Nephron progenitor cell (in vitro differentiated cells): ENCODE measurements at regions not wholly inside any gene's neighbourhood (a gene's known extent, or its start where the extent isn't known, plus 50 kb on each side); places are given as distances from the start of the nearest gene placed in this dataset.
"Not testable (repeated sequence)": the region's sequence is repeated elsewhere in the genome, so short reads cannot be mapped to it uniquely, and the experiment has no call there.

Source experiments
- DNase-seq: peaks from one replicate; pipeline ENCODE4 v3.0.0; 2021
- H3K27ac Mint-ChIP-seq: 2 replicates; pipeline ENCODE4 v1.8.0; 2021; ENCODE audit warnings: mild to moderate bottlenecking, moderate library complexity, mixed read lengths
- H3K27me3 Mint-ChIP-seq: 2 replicates; pipeline ENCODE4 v1.8.0; 2021; ENCODE audit warnings: mild to moderate bottlenecking, low read depth, mixed read lengths; ENCODE audit not compliant: poor library complexity
- H3K36me3 Mint-ChIP-seq: 2 replicates; pipeline ENCODE4 v1.8.0; 2021; ENCODE audit warnings: low read depth, mixed read lengths
- H3K4me1 Mint-ChIP-seq: 2 replicates; pipeline ENCODE4 v1.8.0; 2021; ENCODE audit warnings: mixed read lengths
- H3K4me3 Mint-ChIP-seq: 2 replicates; pipeline ENCODE4 v1.8.0; 2021; ENCODE audit warnings: mild to moderate bottlenecking, moderate library complexity, mixed read lengths
- H3K9me3 Mint-ChIP-seq: 2 replicates; pipeline ENCODE4 v1.8.0; 2021; ENCODE audit warnings: mild to moderate bottlenecking, moderate library complexity, mixed read lengths
- TF ChIP-seq, protein P1 (sequence below): fragments of 200-600 bp; sonication (generic); IDR thresholded peaks from 2 replicates; pipeline ENCODE4 v1.5.0; 2021; ENCODE audit warnings: antibody characterized with exemption

- peak; percentile 72 for DNase-seq
- Mint-ChIP-seq H3K27ac (no peak overlapping the region), H3K36me3 (no peaks in the 10 kb centered on the region), H3K9me3 (no peaks in the 10 kb centered on the region), H3K4me3 (peak overlapping the region; percentile 79), H3K27me3 (peaks cover 10% of the 10 kb centered on the region), H3K4me1 (peaks cover 70% of the 10 kb centered on the region)
- TF ChIP-seq, protein P1, sequence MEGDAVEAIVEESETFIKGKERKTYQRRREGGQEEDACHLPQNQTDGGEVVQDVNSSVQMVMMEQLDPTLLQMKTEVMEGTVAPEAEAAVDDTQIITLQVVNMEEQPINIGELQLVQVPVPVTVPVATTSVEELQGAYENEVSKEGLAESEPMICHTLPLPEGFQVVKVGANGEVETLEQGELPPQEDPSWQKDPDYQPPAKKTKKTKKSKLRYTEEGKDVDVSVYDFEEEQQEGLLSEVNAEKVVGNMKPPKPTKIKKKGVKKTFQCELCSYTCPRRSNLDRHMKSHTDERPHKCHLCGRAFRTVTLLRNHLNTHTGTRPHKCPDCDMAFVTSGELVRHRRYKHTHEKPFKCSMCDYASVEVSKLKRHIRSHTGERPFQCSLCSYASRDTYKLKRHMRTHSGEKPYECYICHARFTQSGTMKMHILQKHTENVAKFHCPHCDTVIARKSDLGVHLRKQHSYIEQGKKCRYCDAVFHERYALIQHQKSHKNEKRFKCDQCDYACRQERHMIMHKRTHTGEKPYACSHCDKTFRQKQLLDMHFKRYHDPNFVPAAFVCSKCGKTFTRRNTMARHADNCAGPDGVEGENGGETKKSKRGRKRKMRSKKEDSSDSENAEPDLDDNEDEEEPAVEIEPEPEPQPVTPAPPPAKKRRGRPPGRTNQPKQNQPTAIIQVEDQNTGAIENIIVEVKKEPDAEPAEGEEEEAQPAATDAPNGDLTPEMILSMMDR, result no peak
Measured at GRCh38 chr18:10131460-10132395, 217.9 kb downstream of the VAPA start.

- H3K36me3 Mint-ChIP-seq, result no peaks in the 10 kb centered on the region
- DNase-seq, result no peak
- no peak overlapping the region for H3K27ac Mint-ChIP-seq
Measured at GRCh38 chr18:10133516-10133915, 219.7 kb downstream of the VAPA start.

DNA sequence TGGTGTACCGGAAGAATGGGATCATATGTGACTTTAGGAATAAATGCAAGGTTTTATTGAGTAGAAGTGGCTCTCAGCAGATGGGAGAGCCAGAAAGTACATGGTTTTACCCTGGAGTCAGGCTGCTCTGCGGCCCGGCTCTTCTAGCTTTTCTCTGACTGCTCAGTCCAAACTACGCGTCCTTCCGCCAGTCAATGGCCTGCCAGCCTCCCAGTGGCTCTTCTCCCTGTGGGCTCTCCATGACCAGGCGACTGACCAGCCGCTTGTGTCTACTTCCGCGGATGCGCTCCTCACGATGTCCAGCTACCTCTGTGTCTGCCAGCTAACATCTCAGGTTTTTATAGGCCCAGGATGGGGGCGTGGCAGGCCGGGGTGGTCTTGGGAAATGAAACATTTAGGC lies 220.4 kb downstream of the VAPA start:
- peak overlapping the region; percentile 2 for H3K27ac Mint-ChIP-seq
- H3K36me3 Mint-ChIP-seq, result no peaks in the 10 kb centered on the region
- H3K4me3 Mint-ChIP-seq, result no peak overlapping the region
- no peak for DNase-seq
- H3K27me3 Mint-ChIP-seq, result peaks cover 5% of the 10 kb centered on the region
- H3K4me1 Mint-ChIP-seq, result peaks cover 66% of the 10 kb centered on the region
- H3K9me3 Mint-ChIP-seq, result no peaks in the 10 kb centered on the region
- TF ChIP-seq, protein P1, result no peak

More at GRCh38 chr18:10133516-10133915, 219.7 kb downstream of the VAPA start:
- Mint-ChIP-seq H3K4me1 (peaks cover 71% of the 10 kb centered on the region), H3K27me3 (peaks cover 5% of the 10 kb centered on the region), H3K4me3 (no peak overlapping the region), H3K9me3 (no peaks in the 10 kb centered on the region)
- TF ChIP-seq, protein P1, result no peak

DNA sequence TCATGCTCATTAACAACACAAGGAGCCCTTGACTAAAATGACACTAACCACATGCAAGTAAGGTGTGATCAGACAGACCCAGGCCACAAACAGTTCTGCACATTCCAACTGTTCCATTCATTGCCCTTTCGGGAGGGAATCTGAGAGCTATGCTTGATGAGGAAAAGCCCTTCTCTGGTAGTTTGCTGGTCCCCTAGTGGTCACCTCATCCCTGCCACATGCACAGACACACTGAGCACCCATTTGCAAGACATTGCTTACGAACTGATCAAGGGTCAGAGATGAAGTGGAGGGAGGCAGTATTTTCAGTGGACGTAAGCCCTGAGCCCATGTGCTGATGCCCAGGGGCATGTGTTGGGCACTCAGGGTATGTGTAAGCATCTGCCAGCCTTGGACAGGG lies 220.9 kb downstream of the VAPA start:
- H3K4me3 Mint-ChIP-seq, H3K27me3 Mint-ChIP-seq, H3K27ac Mint-ChIP-seq, DNase-seq, H3K36me3 Mint-ChIP-seq, H3K9me3 Mint-ChIP-seq: not testable (repeated sequence)
- peaks cover 65% of the 10 kb centered on the region for H3K4me1 Mint-ChIP-seq

DNA sequence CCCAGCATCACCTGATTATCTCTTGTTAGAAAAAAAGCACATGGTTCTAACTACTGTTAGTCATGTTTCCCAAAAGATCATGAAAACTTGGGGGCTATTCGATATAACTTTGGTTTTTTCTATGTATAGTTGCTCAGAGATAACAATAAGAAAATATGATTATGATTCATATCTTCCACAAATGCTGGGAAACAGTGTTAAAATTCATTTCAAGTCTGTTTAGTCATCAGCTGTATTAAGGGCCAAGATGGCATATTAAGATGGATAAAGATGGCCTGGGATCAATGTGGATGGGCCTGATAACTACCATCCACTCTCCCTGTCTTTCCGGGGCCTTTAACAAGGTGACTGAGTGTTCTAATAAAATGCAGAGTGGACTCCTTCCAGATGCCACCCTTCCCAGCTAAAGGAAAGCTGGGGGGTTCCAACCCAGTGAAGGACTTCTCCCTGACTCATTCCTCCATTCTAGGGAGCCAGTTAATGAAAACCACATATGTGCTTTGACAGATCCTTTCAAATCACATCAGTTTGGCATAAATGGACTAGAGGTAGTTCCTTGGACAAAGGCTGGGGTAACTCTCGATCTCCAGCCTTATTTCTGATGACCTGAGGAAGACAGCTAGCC lies 221.6 kb downstream of the VAPA start:
- no peak overlapping the region for H3K4me3 Mint-ChIP-seq
- no peak for DNase-seq

DNA sequence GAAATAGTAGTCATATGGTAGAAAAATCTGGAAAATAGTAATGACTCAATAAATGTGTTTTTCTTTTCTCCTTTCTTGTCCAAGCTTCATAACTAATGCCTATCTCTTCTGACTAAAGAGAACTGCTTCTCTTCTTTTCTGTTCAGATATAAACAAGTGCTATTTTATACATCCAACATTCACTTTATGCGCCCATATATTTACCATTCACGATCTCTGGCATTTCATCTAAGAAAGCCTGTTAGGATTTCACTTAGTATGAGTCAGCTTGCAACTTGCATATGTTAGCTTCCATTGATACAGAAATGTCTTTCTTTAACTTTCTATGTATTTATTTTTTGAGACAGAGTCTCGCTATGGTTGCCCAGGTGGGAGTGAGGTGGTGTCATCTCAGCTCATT lies 224.9 kb downstream of the VAPA start:
- DNase-seq, result no peak
- peaks cover 65% of the 10 kb centered on the region for H3K4me1 Mint-ChIP-seq
- TF ChIP-seq, protein P1, result no peak
- H3K27ac Mint-ChIP-seq, result no peak overlapping the region
- H3K4me3 Mint-ChIP-seq, result no peak overlapping the region
- H3K36me3 Mint-ChIP-seq, result no peaks in the 10 kb centered on the region
- H3K9me3 Mint-ChIP-seq, result no peaks in the 10 kb centered on the region
- peaks cover 8% of the 10 kb centered on the region for H3K27me3 Mint-ChIP-seq

More for the DNA sequence above, 221.6 kb downstream of the VAPA start:
- no peaks in the 10 kb centered on the region for H3K36me3 Mint-ChIP-seq
- TF ChIP-seq, protein P1, result no peak
- H3K27me3 Mint-ChIP-seq, result peaks cover 5% of the 10 kb centered on the region
- no peak overlapping the region for H3K27ac Mint-ChIP-seq
- H3K4me1 Mint-ChIP-seq, result peaks cover 65% of the 10 kb centered on the region
- H3K9me3 Mint-ChIP-seq, result no peaks in the 10 kb centered on the region
